ENCODE measurements at regions not wholly inside any gene's neighbourhood (a gene's known extent, or its start where the extent isn't known, plus 50 kb on each side); places are given as distances from the start of the nearest gene placed in this dataset.

DNA sequence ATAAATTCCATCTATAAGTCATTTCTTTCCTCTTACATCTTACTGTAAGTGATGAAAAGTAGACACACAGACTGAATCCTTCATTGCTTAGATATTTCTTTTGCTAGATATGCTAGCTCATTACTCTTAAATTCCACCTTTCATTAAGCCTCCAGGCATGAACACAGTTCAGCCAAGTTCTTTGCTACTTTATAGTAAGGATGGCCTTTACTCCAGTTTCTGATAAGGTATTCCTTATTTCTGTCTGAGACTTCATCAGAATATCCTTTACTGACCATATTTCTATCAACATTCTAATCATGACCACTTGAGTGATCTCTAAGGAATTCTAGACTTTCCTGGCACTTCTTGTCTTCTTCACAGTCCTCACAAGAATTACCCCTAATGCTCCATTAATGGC, 191.7 kb upstream of the KCTD3 start:
- TF ChIP-seq, protein P1, sequence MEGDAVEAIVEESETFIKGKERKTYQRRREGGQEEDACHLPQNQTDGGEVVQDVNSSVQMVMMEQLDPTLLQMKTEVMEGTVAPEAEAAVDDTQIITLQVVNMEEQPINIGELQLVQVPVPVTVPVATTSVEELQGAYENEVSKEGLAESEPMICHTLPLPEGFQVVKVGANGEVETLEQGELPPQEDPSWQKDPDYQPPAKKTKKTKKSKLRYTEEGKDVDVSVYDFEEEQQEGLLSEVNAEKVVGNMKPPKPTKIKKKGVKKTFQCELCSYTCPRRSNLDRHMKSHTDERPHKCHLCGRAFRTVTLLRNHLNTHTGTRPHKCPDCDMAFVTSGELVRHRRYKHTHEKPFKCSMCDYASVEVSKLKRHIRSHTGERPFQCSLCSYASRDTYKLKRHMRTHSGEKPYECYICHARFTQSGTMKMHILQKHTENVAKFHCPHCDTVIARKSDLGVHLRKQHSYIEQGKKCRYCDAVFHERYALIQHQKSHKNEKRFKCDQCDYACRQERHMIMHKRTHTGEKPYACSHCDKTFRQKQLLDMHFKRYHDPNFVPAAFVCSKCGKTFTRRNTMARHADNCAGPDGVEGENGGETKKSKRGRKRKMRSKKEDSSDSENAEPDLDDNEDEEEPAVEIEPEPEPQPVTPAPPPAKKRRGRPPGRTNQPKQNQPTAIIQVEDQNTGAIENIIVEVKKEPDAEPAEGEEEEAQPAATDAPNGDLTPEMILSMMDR (conservative IDR thresholded peaks at IDR 0.05; ENCODE audit: low read length), result no peak
- no peak for TF ChIP-seq EZH2phosphoT487 (IDR thresholded peaks at IDR 0.05; ENCODE audit: borderline replicate concordance, low read depth, low read length)

All from OCI-LY7 (cell line).